Left lung (tissue), 4 donors: ENCODE measurements at regions not wholly inside any gene's neighbourhood (a gene's known extent, or its start where the extent isn't known, plus 50 kb on each side); places are given as distances from the start of the nearest gene placed in this dataset.
A peak's percentile ranks its signal among the peaks of the same experiment; 100 is the strongest.
"Not testable (repeated sequence)": the region's sequence is repeated elsewhere in the genome, so short reads cannot be mapped to it uniquely, and the experiment has no call there.

Source experiments
- ATAC-seq: fragments of 200-7000 bp; cut with Tn5 transposase; one replicate; pipeline ENCODE4 v1.9.1; 2020; ENCODE audit warnings: moderate library complexity
- DNase-seq, 4 donors: peaks; one replicate each; pipeline ENCODE4 v3.0.0-alpha.2; 2013 to 2020
- H3K27ac ChIP-seq, 2 donors: fragments of 200-600 bp; sonication (generic) in 1 of 2; one replicate each; pipeline versions ENCODE4 v1.5.0 to v1.8.0; 2020 to 2021
- H3K27me3 ChIP-seq, 2 donors: fragments of 200-600 bp; sonication (generic) in 1 of 2; one replicate each; pipeline versions ENCODE4 v1.5.0 to v1.8.0; 2020 to 2021
- H3K36me3 ChIP-seq, 2 donors: fragments of 200-600 bp; sonication (generic) in 1 of 2; one replicate each; pipeline versions ENCODE4 v1.5.0 to v1.8.0; 2020 to 2021
- H3K4me1 ChIP-seq, 2 donors: fragments of 200-600 bp; one replicate each; pipeline ENCODE4 v1.8.0; 2021
- H3K4me3 ChIP-seq, 2 donors: fragments of 200-600 bp; sonication (generic) in 1 of 2; one replicate each; pipeline versions ENCODE4 v1.5.0 to v1.8.0; 2020 to 2021; ENCODE audit warnings: mild to moderate bottlenecking in 1 of 2
- H3K9me3 ChIP-seq, 2 donors: fragments of 200-600 bp; sonication (generic) in 1 of 2; one replicate each; pipeline versions ENCODE4 v1.5.0 to v1.8.0; 2020 to 2021
- intact Hi-C, 2 donors: fragments of 100-400 bp; cut with DNase I; formaldehyde crosslinking; loops; one replicate each; pipeline versions ENCODE4 v1.11.2 to v1.14.2; 2022
- TF ChIP-seq, protein P1 (sequence below), 2 donors: fragments of 200-600 bp; sonication (generic) in 1 of 2; IDR thresholded peaks; one replicate each; pipeline versions ENCODE4 v1.5.0 to v1.8.0; 2021; ENCODE audit warnings: antibody characterized with exemption in 2 of 2
- donor health status: DM: no; HTN: yes; CAD: no.
- donor health status: DM: no; HTN: no; CAD: no.

DNA sequence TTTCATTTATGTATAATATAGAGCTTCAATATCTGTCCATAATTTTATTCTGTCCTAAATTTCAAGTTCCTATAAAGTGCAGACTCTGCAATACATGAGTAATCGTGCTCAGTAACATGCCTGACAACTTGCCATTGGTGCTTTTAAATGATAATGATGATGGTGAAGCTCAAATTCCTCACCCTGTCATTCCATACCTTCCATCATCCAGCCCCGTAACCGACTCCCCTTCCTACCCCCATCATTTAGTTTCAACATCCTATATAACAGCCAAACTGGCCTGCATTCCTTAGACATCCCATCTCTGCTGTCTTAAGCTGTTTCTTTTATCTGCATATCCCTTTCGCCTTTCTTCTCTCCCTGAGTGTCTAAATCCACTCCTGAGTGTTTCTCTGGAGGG is 67.2 kb upstream of the DLG1 start:
- ATAC-seq (no peak), DNase-seq (no peak)
- TF ChIP-seq, protein P1, sequence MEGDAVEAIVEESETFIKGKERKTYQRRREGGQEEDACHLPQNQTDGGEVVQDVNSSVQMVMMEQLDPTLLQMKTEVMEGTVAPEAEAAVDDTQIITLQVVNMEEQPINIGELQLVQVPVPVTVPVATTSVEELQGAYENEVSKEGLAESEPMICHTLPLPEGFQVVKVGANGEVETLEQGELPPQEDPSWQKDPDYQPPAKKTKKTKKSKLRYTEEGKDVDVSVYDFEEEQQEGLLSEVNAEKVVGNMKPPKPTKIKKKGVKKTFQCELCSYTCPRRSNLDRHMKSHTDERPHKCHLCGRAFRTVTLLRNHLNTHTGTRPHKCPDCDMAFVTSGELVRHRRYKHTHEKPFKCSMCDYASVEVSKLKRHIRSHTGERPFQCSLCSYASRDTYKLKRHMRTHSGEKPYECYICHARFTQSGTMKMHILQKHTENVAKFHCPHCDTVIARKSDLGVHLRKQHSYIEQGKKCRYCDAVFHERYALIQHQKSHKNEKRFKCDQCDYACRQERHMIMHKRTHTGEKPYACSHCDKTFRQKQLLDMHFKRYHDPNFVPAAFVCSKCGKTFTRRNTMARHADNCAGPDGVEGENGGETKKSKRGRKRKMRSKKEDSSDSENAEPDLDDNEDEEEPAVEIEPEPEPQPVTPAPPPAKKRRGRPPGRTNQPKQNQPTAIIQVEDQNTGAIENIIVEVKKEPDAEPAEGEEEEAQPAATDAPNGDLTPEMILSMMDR (IDR thresholded peaks at IDR 0.05): no peak
- no peaks in the 10 kb centered on the region for H3K36me3 ChIP-seq
- no peak overlapping the region for H3K27ac ChIP-seq
- H3K4me1 ChIP-seq: no peaks in the 10 kb centered on the region
- intact Hi-C loops: no loop called here
- no peaks in the 10 kb centered on the region for H3K27me3 ChIP-seq
- H3K4me3 ChIP-seq: no peak overlapping the region
- H3K9me3 ChIP-seq: peaks cover 0 to 2% of the 10 kb centered on the region in 2 donors

DNA sequence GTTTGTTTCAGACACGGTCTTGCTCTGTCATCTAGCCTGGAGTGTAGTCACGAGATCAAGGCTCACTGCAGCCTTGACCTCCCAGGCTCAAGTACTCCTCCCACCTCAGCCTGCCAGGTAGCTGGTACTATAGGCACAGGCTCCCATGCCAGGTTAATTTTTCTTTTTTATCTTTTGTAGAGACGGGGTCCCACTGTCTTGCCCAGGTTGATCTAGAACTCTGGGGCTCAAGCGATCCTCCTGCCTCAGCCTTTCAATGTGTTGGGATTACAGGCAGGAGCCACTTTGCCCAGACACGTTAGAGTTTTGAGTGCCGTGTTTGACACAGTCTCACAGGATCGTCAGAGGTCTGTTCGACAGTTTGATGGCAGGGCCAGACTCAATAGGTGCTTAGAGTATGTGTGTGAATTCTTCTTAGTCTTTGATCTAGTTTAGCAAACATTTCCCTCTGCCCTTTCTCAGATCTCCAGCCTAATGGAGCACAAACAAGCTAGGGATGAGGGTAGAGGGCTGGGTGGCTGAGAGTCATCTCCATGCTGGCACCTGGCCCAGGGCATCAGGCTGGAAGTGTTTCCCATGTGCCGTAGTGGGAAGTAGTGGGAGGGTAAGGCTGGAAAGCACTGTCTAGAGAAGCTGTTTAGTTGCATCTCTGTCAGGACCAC is 66.1 kb upstream of the DLG1 start:
- ATAC-seq: peak; percentile 20
- Histone ChIP-seq H3K9me3 (peaks cover 0 to 11% of the 10 kb centered on the region in 2 donors), H3K4me1 (no peaks in the 10 kb centered on the region), H3K27me3 (no peaks in the 10 kb centered on the region), H3K36me3 (no peaks in the 10 kb centered on the region), H3K27ac (no peak overlapping the region), H3K4me3 (no peak overlapping the region)
- intact Hi-C loops: no loop called here
- DNase-seq: no peak
- TF ChIP-seq, protein P1 (IDR thresholded peaks at IDR 0.05): no peak

DNA sequence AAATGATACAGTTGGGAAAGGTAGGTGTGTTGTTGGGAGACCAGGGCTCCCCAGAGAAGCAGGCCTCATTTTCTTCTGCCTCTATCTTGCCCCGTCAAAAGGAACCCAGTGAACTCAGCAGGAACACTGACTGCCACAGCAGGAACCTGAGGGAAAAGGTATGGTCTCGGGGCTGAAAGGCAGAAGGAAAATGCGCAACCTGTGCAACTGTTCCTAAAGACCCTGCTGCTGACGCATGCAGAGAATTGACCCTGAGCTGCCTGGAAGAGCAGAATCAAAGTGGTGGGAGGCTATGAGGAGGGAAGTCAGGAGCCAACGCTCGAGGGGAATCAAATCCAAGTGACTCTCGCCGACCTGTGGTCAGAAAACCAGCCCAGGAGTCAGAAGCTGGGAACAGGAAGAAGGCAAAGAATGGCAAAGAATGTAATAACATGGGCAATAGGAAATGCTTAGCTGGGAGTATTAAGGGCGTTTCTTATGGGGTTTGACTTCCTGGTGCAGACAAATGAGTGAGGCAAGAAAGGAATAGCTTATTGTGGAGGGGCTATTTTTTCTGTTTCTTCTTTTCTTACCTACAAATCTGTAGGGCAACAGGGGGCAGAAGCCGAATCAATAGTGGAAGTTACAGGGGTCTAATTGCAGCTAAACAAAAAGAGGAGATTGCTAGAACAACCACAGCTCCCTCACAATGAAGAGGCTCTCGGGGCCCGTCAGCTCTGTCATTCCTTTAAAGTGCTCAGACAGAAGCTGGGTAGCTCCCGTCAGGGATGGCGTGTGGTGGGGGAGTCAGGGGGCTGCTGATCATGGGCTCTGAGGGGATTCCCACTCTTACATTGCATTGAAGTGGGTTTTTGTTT is 65.4 kb upstream of the DLG1 start:
- no peak overlapping the region for H3K4me3 ChIP-seq
- H3K27ac ChIP-seq: no peak overlapping the region
- H3K36me3 ChIP-seq: no peaks in the 10 kb centered on the region
- DNase-seq: no peak
- intact Hi-C loops: no loop called here
- H3K27me3 ChIP-seq: no peaks in the 10 kb centered on the region
- no peak for ATAC-seq
- H3K4me1 ChIP-seq: no peaks in the 10 kb centered on the region
- H3K9me3 ChIP-seq: peaks cover 0 to 15% of the 10 kb centered on the region in 2 donors
- TF ChIP-seq, protein P1 (IDR thresholded peaks at IDR 0.05): no peak

DNA sequence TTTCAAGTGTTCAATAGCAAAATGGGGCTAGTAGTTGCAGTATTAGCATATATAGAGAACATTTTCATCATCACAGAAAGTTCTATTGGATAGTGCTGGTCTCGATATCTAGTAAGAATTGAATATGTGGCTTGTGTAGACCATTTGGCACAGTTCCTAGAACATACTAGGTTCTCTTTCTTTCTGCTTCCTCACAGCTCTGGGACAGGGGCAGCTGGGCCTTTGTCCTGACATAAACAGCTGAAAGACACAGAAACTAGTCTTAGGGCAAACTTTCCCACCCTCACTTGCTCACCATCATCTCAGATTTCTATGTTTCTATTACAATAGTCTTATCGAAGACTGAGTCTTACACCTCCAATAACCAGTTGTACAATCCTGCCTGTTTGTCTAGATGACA is 63.7 kb upstream of the DLG1 start:
- ATAC-seq (no peak), DNase-seq (no peak)
- no peaks in the 10 kb centered on the region for H3K27me3 ChIP-seq
- intact Hi-C loops: no loop called here
- TF ChIP-seq, protein P1 (IDR thresholded peaks at IDR 0.05): no peak
- H3K9me3 ChIP-seq: peaks cover 0 to 15% of the 10 kb centered on the region in 2 donors
- H3K27ac ChIP-seq: no peak overlapping the region
- no peaks in the 10 kb centered on the region for H3K4me1 ChIP-seq
- no peak overlapping the region for H3K4me3 ChIP-seq
- H3K36me3 ChIP-seq: no peaks in the 10 kb centered on the region

DNA sequence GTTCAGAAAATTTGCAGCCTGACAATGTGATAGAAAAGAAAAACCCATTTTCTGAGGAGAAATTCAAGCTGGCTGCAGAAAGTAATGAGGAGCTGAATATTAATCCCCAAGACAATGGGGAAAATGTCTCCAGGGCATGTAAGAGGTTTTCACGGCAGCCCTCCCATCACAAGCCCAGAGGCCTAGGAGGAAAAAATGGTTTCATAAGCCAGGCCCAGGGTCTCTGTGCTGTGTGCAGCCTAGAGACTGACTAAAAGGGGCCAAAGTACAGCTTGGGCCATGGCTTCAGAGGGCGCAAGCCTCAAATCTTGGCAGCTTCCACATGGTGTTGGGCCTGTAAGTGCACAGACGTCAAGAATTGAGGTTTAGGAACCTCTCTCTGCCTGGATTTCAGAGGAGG is 61.7 kb upstream of the DLG1 start:
- H3K4me3 ChIP-seq, ATAC-seq, H3K27me3 ChIP-seq, intact Hi-C loops, H3K27ac ChIP-seq, H3K36me3 ChIP-seq, DNase-seq, H3K4me1 ChIP-seq: not testable (repeated sequence)
- H3K9me3 ChIP-seq: peaks cover 0 to 15% of the 10 kb centered on the region in 2 donors

DNA sequence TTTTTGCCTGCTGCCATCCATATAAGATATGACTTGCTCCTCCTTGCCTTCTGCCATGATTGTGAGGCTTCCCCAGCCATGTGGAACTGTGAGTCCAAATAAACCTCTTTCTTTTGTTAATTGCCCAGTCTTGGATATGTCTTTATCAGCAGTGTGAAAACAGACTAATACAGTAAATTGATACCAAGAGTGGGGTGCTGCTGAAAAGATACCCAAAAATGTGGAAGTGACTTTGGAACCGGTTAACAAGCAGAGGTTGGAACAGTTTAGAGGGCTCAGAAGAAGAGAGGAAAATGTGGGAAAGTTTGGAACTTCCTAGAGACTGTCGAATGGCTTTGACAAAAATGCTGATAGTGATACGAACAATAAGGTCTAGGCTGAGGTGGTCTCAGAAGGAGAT is 61.1 kb upstream of the DLG1 start:
- H3K27ac ChIP-seq, H3K4me1 ChIP-seq, intact Hi-C loops, DNase-seq, H3K4me3 ChIP-seq, ATAC-seq, H3K36me3 ChIP-seq, H3K27me3 ChIP-seq: not testable (repeated sequence)
- peaks cover 0 to 15% of the 10 kb centered on the region in 2 donors for H3K9me3 ChIP-seq
